ENCODE measurements at regions not wholly inside any gene's neighbourhood (a gene's known extent, or its start where the extent isn't known, plus 50 kb on each side); places are given as distances from the start of the nearest gene placed in this dataset.
A peak's percentile ranks its signal among the peaks of the same experiment; 100 is the strongest.
"Not testable (repeated sequence)": the region's sequence is repeated elsewhere in the genome, so short reads cannot be mapped to it uniquely, and the experiment has no call there.

DNA sequence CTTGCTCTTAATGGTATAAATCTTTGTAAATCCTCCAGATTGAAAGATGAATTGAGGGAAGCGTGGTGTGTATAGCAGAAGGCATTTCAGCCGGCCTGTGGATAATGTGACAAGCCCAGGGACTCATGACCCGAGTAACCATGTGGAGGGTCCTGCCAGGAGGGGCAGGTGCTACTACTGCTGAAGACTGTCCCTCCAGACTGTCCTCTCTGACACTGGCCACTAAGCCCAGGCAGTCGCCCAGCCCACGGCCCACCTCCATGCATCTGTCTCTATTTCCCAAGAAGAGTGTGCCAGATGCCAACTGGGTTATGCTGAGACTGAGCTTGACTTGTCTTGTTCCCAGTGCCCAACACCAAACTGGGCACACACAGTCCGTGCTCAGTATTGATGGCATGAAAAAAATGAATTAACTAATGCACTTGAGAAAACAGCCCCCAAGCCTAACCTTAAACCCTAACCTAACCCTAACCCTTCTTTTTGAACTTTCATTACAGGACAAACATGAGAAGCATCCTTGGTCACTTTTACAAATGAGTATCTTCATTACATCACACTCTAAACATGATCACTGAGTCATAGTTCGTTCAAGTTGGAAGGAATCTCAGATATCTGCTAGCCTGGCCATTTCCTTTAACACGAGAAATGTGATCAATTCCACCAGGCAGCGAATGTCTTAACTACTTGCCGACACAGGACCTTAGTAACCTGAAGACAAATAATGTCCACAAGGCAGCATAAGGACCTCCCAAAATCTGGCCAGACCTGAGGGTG is 182.2 kb upstream of the RREB1 start:
- peak; percentile 8 for DNase-seq

DNA sequence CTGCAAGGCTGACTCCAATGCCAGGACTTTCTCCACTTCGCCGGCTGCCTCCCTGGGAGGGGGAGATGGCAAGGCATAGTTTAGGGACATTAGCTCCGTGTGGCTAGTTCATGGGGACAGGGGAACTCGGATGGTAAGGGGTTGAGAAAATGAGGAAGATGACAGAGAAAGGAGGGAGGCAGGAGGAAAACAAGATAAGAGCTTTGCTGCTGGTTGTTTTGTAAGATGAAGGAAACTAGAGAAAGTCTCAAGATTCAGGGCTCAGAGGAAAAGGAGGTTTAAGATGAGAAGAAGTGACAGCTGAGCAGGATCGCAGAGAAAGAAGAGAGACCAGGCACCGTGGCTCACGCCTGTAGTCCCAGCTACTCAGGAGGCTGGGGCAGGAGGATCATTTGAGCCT is 180.9 kb upstream of the RREB1 start:
- no peak for DNase-seq

DNA sequence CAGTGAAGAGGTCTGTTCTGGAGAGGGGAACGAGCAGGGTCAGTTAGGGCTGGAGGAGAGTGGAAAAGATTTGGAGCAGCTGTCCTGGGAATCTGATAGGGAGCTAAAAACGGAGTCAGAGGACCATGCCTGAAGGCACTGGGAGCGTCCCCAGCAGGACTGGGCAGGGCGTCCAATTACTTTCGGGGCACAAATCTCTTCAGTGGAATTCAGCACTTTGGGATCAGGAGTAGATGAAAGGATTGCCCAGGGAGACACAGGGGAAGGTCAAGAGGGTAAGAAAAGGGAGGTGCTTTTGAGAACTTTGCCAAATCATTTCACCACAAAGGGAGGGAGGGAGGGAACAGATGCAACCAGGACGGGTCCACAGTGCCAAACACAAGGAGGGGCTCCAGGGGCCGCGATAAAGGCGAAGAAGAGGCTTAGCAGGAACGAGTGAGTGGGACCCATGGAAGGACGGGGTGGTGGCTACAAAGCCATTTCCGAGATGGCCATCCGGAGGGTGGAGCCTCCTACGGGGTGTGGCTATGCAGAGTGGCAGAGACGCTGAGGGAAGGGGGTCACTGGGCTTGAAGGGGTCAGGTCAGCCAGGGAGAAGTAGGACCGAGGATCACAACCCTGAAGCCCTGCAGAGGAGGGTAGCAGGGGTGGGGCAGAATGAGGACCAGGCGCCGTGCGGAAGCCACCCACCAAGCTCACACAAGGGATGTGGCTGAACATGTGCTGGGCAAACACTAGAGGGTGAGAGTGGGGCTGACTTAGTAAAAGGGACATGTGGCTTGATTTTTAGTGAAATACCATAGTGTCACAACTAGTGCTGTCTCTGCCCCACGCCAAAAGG is 180.0 kb upstream of the RREB1 start:
- DNase-seq = no peak

DNA sequence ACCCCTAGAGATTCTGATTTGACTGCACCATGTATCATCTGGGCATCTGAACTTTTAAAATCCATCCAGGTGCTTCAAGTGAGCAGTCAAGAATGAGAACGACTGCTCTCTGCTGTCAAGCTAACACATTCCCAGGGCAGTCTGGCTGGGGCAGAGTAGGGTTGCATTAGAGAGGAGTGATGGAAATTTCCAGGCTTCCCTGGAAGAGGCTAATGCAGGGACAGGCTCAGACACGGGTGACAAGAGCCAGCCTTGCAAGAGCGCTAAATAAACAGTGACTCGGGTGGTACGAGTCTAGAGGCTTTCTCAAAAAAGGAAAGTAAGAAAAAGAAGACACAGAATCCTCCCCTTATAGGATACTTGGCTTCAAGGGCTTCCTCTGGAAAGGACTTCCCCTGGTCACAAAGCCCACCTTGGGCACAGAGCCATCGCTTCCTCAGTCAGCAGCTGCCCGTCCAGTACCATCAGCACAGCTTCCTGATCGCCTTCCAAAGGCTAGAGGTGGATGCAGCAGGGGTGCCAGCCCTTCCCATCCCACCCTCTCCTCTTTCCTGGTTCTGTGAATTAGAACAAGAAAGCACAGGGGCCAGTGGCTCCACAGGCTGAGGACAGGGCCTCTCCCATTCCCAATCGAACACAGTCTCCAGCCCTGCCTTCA is 177.4 kb upstream of the RREB1 start:
- no peak for DNase-seq

DNA sequence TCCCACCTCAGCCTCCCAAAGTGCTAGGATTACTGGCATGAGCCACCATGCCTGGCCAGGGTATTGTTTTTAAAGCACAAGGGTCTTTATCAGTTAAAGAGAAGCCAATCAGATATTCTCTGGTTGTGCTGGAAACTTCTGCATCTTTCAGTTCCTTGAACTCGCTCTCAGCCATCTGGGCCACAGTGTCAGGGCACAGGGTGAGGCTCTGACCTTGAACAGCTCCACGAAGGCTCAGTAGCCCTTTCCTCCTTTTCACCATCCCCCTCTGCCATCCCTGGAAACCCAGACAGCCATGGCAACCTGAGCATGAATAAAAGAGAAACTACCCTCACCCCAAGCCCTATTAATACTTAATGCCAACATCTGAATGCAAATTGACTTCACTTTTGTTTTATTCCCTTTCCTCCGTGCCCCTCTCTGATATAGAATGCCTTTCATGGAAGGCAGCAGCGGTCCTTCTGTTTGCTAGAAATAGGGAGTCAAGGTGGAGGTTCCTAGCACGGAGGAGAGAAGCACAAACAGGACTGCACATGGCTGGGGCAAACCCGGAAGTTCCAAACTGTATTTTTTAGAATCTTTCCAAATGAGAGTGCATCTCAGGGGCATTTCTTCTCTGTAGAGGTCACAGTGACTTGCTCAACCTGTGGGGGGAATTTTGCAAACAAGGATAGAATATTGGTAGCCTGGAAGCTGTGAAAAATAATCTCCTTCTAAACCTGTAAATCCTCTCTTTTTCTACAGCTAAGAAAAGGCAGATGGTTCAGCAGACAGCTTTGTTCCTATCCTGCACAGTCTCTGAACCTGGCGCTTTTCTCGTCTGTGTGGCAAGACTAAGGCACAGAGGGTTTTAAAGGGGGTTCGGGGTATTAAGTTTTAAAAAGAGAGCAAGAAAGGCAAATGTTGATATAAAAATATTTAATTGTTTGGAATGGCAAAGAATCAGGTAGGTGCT is 176.4 kb upstream of the RREB1 start:
- no peak for DNase-seq

DNA sequence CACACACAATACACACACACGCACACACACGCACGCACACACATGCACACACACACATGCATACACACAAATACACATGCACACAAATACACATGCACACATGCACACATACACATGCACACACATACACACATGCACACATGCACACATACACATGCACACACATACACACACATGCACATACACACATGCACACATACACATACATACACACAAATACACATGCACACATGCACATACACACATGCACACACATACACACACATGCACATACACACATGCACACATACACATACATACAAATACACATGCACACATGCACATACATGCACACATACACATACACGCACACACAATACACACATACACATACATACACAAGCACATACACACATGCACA is 175.4 kb upstream of the RREB1 start:
- no peak for DNase-seq

DNA sequence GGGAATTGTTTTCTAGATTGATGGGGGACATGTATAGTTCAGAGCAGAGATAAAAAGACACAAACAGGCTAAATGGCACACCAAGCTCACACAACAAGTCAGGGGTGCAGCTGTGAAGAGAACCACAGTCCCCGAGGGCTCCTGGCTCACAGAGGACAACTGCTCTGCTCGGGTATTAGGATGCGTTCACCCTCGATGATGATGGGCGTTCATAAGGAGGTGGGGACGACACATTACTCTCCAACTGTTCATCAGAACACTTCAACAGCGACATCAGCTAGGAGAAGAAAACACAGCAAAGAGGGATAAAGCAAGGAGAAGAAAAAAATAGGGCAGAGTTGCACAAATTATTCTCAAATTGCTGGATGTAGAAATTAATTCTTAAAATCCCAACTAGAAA is 174.8 kb upstream of the RREB1 start:
- DNase-seq = no peak

DNA sequence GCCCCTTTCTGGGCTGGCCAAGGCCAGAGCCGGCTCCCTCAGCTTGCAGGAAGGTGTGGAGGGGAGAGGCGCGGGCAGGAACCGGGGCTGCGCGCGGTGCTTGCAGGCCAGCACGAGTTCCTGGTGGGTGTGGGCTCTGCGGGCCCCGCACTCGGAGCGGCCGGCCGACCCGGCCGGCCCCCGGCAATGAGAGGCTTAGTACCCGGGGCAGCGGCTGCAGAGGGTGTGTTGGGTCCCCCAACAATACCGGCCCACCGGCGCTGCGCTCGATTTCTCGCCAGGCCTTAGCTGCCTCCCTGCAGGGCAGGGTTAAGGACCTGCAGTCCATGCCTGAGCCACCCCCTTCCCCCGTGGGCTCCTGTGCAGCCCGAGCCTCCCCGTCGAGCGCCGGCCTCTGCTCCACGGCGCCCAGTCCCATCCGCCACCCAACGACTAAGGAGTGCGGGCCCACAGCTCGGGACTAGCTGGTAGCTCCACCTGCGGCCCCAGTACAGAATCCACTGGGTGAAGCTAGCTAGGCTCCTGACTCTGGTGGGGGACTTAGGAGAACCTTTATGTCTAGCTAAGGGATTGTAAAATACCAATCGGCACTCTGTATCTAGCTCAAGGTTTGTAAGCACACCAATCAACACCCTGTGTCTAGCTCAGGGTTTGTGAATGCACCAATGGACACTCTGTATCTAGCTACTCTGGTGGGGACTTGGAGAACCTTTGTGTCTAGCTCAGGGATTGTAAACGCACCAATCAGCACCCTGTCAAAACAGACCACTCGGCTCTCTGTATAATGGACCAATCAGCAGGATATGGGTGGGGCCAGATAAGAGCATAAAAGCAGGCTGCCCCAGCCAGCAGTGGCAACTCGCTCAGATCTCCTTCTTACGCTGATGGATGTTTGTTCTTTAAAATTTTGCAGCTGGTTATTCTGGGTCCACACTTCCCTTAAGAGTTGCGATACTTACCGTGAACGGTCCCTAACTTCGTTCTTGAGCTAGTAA is 167.4 kb upstream of the RREB1 start:
- no peak for DNase-seq

DNA sequence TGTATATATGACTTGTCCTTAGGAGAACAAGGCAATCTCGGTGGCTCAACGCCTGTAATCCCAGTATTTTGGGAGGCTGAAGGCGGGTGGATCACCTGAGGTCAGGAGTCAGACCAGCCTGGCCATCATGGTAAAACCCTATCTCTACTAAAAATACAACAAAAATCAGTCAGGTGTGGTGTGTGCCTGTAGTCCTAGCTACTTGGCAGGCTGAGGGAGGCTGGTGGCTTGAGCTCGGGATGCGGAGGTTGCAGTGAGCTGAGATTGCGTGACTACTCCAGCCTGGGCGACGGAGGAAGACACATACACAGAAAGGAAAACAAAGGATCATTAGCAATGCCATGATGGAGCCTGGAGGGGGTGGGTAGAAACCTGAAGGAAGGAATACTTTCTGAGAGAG is 166.6 kb upstream of the RREB1 start:
- DNase-seq = no peak

DNA sequence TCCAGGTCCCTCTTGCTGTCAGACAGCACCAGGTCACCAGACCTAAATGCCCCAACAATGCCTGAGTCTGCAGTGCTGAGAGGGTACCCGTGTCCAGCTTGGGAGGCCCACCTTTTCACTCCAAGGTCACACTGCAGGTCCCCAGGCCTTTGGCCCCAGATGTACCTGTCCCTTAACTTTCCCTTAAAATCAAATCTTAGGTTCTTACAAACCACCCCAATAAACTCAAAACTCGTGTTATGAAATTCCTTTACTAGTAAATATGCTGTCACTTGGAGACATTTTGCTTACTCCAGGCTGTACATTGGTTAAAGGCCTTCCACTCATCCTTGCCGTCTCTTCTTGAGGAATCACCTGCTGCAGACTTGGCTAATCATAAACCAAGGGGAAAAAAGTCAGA is 165.7 kb upstream of the RREB1 start:
- DNase-seq = no peak

DNA sequence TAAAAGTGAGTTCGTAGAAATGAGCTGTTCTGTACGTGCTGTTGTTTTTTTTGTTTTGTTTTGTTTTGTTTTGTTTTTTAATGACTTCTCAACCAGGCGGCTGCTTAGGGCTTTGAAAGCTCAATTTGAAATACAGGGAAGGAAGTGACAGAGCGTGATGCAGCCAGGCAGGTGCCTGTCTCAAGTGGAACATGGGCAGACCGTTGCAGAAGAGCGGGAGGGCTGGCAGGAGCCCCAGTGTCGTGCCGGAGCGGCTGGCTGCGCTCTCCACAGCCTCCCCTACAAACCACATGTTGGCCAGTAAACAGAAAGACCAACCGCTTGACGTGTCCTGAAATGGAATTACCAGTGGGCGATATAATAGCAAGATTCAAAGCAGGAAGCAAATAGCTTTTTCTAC is 164.9 kb upstream of the RREB1 start:
- DNase-seq = peak; percentile 19

DNA sequence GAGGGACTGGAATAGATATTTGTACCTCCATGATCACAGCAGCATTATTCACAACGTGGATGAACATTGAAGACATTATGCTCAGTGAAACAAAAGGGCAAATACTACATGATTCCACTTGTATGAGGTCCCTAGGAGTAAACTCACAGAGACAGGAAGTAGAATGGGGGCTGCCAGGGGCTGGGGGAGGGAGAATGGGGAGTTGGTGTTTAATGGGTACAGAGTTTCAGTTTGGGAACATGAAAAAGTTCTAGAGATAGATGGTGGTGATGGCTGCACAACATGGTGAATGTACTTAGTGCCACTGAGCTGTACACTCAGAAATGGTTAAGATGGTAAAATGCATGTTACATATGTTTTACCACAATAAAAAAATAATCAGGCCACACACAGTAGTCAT is 164.3 kb upstream of the RREB1 start:
- DNase-seq = no peak

DNA sequence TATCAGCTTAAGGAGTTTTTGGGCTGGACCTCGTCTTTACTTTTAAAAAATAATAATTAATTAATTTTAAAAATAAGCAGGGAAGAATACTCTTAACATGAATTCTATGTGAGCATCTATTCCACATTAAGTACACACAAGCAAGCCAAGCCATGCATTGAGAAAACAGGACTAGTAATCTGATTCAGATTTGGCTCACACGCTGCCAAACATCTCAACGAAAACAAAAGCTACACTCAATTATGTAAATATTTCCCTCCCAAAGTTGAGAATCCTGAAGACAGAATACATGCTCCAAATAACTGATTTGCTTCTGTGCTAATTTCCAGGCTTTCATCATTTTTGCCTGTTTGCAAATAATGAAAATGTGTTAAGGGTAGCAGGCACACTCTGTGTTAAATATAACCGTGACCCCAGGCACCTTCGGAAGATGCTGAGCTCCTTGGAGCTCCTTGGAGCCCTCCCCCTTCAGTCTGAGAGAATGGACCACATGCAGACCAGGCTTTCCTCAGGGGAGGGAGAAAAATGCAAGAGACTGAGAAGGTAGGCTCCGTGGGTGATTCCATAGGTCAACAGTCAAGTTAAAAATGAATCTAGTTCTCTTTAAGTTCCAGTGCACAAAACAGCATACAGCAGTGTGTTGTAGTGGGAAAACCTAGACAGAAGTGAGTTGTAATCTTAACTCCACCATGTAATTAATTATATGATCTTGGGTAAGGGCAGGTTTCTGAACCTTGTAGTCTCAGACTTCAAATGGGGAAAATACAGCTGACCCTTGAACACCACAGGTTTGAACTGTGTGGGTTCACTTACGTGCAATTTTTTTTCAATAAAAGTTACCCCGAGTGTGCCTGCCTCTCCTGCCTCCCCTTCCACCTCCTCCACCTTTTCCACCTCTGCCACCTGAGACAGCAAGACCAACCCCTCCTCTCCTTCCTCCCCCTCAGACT is 161.3 kb upstream of the RREB1 start:
- no peak for DNase-seq

DNA sequence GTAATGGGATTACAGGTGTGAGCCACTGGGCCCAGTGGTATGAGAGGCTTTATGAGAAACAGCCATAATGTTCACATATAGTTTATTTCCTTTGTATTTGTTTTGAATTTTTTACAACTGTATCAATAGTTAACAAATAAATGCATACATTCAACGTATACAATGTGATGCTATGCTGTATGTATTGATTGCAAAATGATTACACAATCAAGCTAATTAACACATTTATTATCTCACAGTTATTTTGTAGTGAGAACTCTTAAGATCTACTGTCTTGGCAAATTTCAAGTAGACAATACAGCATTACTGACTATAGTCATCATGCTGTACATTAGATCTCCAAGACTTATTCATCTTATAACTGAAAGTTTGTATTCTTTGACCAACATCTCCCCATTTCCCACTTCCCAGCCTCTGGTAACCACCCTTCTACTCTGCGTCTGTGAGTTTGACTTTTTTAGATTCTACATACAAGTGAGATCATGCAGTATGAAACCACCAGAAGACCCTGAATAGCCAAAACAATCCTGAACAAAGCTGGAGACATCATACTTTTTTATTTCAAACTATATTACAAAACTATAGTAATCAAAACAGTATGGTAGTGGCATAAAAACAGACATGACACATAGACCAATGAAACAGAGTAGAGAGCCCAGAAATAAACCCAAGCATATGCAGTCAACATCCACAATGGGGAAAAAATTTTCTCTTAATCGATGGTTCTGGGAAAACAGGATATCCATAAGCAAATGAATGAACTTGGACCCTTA is 157.2 kb upstream of the RREB1 start:
- DNase-seq = no peak

DNA sequence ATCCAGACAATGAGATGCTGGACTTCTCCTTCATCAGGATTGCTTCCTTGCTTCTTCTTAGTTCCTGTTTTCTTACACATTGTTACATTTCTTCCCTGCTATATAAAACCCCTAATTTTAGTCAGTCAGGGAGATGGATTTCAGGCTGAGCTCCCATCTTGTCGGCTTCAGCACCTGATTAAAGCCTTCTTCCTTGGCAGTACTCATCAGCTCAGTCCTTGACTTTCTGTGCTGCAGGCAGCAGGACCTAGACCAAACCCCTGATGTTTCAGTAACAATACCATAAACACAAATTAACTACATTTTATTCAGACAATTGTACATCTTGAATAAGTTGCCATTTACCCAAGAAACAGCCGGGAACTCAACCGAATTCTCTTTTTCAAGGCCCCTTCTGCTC is 156.4 kb upstream of the RREB1 start:
- DNase-seq = no peak

DNA sequence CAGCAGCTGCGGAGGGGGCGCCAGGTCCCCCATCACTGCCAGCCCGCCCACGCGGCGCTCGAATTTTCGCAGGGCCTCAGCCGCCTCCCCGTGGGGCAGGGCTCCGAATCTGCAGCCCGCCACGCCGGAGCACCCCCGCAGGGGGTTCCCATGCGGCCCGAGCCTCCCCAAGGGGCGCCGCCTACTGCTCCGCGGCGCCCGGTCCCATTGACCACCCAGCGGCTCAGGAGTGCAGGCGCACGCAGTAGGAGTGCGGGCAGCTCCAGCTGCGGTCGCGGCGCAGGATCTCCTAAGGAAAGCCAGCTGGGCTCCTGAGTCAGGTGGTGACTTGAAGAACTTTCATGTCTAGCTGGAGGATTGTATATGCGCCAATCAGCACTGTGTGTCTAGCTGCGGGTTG is 155.3 kb upstream of the RREB1 start:
- DNase-seq = no peak

DNA sequence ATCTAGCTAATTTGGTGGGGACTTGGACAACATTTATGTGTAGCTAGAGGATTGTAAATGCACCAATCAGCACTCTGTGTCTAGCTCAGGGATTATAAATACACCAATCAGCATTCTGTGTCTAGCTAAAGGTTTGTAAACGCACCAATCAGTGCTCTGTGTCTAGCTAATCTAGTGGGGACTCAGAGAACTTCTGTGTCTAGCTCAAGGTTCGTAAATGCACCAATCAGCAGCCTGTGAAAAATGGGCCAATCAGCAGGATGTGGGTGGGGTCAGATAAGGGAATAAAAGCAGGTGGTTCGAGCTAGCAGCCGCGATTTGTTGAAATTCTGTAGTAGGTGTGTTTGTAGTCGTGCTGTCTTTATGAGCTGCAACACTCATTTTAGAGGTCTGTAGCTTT is 154.8 kb upstream of the RREB1 start:
- not testable (repeated sequence) for DNase-seq

DNA sequence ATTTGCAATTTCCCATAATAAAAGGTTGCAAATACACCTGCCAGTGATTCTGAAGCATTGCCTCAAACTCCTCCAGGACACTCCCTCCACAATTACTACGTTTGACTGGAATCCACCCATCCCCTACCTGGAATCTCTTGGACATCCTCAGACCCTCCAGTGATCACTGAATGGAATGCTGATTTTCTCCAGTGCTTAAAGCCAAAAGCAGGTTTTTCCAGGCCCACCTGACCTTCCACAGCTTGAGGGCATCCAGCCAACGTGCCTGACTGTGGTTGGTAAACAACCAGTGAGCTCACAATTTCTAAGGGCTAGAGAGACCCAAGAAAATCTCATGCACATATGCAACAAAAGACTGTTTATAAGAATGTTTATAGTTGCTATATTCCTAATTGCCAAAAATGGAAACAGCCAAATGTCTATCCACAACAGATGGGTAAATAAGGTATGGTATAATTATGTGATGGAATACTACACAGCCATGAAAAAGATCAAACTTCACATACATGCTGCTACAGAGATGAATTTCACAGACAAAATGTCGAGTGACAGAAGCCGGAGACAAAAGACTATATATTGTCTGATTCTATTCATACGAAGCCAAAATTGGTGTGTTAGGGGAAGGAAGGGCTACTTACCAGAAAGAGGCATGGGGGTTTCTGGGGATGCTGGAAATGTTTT is 147.1 kb upstream of the RREB1 start:
- DNase-seq = no peak

DNA sequence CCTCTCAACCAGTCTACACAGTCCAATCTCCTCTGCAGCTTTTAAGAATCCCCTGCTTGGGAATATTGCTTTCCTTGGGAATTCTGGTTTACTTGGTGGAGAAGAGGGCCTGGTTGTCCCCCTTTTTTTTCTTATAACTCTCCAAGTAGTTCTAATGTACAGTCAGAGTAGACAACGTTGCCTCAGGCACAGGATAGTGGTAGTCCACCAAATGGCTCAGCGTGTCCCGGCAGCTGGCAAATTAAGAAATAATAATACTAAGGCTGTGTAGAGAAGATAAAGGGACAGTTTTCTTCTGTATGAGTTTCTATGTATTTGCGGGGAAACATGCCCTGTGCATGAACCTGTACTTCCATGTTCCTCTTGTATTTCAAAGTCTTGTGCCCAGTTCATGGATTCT is 145.7 kb upstream of the RREB1 start:
- no peak for DNase-seq

Data from fibroblast of skin of right biceps (primary cell).